ENCODE measurements at regions not wholly inside any gene's neighbourhood (a gene's known extent, or its start where the extent isn't known, plus 50 kb on each side); places are given as distances from the start of the nearest gene placed in this dataset.

DNA sequence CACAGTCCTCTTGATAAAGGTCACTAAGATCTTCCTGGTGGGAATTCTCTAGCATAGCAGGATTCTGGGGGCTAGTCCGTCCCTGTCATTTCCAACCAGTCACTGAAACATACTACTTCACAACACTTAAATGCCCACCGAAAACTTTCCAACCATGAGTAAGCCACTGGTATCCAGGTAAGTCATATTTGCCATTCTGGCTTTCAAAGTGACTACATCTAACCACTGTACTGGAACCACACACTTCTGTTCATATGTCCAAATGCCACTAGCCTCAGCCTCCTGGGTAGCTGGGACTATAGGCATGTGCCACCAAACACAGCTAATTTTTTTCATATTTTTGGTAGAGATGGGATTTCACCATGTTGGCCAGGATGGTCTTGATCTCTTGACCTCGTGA lies 64.3 kb upstream of the VANGL1 start:
- TF ChIP-seq POLR2A (IDR thresholded peaks at IDR 0.05) = no peak
- Histone ChIP-seq H3K27me3 (no peaks in the 10 kb centered on the region), H3K4me3 (no peak overlapping the region), H3K4me1 (no peaks in the 10 kb centered on the region), H3K27ac (no peak overlapping the region), H3K9me3 (no peaks in the 10 kb centered on the region), H3K36me3 (ENCODE audit: low read depth, missing control alignments) (no peaks in the 10 kb centered on the region)
- intact Hi-C loops (cut with DNase I; ENCODE audit: low total_unique reads) = no loop called here
- DNase-seq = no peak
- WGBS, 2 donors = 93 to 94% methylated on average over 3 of the region's 3 CpGs

DNA sequence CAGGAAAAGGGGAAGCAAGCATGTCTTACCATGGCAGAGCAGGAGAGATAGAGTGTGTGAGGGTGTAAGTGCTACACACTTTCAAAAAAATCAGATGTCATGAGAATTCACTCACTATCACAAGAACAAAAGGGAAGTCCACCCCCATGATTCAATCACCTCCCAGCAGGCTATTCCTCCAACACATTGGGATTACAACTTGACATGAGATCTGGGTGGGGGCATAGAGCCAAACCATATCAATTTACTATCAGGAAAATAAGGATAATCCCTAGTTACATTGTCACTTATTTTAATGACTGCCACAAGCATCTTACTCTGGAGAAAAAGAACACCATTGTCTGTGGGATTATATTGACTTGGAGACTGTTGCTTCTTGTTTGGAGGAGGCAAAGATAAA lies 66.1 kb upstream of the VANGL1 start:
- TF ChIP-seq, protein P1, sequence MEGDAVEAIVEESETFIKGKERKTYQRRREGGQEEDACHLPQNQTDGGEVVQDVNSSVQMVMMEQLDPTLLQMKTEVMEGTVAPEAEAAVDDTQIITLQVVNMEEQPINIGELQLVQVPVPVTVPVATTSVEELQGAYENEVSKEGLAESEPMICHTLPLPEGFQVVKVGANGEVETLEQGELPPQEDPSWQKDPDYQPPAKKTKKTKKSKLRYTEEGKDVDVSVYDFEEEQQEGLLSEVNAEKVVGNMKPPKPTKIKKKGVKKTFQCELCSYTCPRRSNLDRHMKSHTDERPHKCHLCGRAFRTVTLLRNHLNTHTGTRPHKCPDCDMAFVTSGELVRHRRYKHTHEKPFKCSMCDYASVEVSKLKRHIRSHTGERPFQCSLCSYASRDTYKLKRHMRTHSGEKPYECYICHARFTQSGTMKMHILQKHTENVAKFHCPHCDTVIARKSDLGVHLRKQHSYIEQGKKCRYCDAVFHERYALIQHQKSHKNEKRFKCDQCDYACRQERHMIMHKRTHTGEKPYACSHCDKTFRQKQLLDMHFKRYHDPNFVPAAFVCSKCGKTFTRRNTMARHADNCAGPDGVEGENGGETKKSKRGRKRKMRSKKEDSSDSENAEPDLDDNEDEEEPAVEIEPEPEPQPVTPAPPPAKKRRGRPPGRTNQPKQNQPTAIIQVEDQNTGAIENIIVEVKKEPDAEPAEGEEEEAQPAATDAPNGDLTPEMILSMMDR (IDR thresholded peaks at IDR 0.05) = no peak
- no peak for TF ChIP-seq POLR2A (IDR thresholded peaks at IDR 0.05)
- Histone ChIP-seq H3K27me3 (no peaks in the 10 kb centered on the region), H3K36me3 (ENCODE audit: low read depth, missing control alignments) (no peaks in the 10 kb centered on the region), H3K4me3 (no peak overlapping the region), H3K9me3 (no peaks in the 10 kb centered on the region), H3K27ac (no peak overlapping the region), H3K4me1 (no peaks in the 10 kb centered on the region)
- intact Hi-C loops (cut with DNase I; ENCODE audit: low total_unique reads) = no loop called here
- DNase-seq = no peak

DNA sequence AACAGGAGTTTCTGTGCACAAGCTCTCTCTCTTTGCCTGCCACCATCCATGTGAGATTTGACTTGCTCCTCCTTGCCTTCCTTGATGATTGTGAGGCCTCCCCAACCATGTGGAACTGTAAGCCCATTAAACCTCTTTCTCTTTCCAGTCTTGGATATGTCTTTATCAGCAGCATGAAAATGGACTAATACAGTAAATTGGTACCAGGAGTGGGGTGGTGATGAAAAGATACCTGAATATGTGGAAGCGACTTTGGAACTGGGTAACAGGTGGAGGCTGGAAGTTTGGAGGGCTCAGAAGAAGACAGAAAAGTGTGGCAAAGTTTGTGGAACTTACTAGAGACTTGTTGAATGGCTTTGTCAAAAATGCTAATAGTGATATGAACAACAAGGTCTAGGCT lies 69.1 kb upstream of the VANGL1 start:
- Histone ChIP-seq H3K4me3 (no peak overlapping the region), H3K27ac (no peak overlapping the region), H3K4me1 (no peaks in the 10 kb centered on the region), H3K27me3 (no peaks in the 10 kb centered on the region), H3K9me3 (no peaks in the 10 kb centered on the region), H3K36me3 (ENCODE audit: low read depth, missing control alignments) (no peaks in the 10 kb centered on the region)
- TF ChIP-seq POLR2A (IDR thresholded peaks at IDR 0.05) = no peak
- TF ChIP-seq, protein P1 (IDR thresholded peaks at IDR 0.05) = no peak
- WGBS, 2 donors = 93 to 100% methylated on average over 1 of the region's 1 CpG
- DNase-seq = no peak
- intact Hi-C loops (cut with DNase I; ENCODE audit: low total_unique reads) = no loop called here

DNA sequence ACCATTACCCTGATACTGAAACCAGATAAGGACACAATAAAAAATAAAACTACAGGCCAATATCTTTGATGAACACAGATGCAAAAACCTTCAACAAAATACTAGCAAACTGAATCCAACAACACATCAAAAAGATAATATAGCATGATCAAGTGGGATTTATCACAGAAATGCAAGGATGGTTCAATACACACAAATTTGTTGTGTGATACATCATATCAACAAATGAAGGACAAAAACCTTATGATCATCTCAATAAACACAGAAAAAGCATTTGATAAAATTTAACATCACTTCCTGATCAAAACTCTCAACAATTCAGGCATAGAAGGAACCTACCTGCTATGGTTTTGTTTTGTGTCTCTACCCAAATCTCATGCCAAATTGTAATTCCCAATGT lies 74.3 kb upstream of the VANGL1 start:
- Histone ChIP-seq H3K27me3 (no peaks in the 10 kb centered on the region), H3K36me3 (ENCODE audit: low read depth, missing control alignments) (no peaks in the 10 kb centered on the region), H3K4me1 (no peaks in the 10 kb centered on the region), H3K27ac (no peak overlapping the region), H3K9me3 (no peaks in the 10 kb centered on the region), H3K4me3 (no peak overlapping the region)
- TF ChIP-seq, protein P1 (IDR thresholded peaks at IDR 0.05) = no peak
- no peak for TF ChIP-seq POLR2A (IDR thresholded peaks at IDR 0.05)
- DNase-seq = no peak
- intact Hi-C loops (cut with DNase I; ENCODE audit: low total_unique reads) = no loop called here

DNA sequence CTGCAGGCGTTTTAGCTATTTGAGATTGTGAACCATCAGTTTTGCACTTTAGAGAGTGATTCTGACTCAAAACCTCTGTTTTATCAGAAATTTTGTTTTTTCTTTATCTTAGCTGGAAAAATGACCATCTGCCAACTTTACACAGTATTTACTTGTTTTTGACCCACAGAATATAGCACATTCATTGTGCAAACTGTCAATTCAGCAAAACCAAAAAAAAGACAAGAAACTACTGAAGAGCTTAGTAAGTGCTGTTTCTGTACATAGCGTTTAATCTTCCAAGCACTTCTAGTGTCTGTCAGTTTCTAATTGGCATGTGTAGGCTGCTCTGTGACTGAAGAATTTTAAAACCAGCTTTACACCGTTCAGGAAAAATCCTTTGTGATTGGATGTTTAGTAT lies 76.0 kb upstream of the VANGL1 start:
- intact Hi-C loops (cut with DNase I; ENCODE audit: low total_unique reads) = no loop called here
- no peak for DNase-seq
- WGBS, 2 donors = 36% methylated on average over 3 of the region's 3 CpGs
- no peaks in the 10 kb centered on the region for H3K36me3 ChIP-seq (ENCODE audit: low read depth, missing control alignments)
- H3K4me1 ChIP-seq = no peaks in the 10 kb centered on the region
- no peaks in the 10 kb centered on the region for H3K9me3 ChIP-seq
- no peaks in the 10 kb centered on the region for H3K27me3 ChIP-seq
- TF ChIP-seq, protein P1 (IDR thresholded peaks at IDR 0.05) = no peak
- no peak for TF ChIP-seq POLR2A (IDR thresholded peaks at IDR 0.05)
- no peak overlapping the region for H3K4me3 ChIP-seq
- no peak overlapping the region for H3K27ac ChIP-seq
